ENCODE measurements at regions not wholly inside any gene's neighbourhood (a gene's known extent, or its start where the extent isn't known, plus 50 kb on each side); places are given as distances from the start of the nearest gene placed in this dataset.
"Not testable (repeated sequence)": the region's sequence is repeated elsewhere in the genome, so short reads cannot be mapped to it uniquely, and the experiment has no call there.

- DNase-seq = no peak
- Mint-ChIP-seq H3K36me3 (ENCODE audit: low read depth) (no peaks in the 10 kb centered on the region), H3K27ac (peak overlapping the region; percentile 37), H3K4me1 (peaks cover 44% of the 10 kb centered on the region), H3K27me3 (ENCODE audit: low read depth, poor library complexity) (peaks cover 3% of the 10 kb centered on the region), H3K4me3 (peak overlapping the region; percentile 21), H3K9me3 (no peaks in the 10 kb centered on the region)
- no peak for TF ChIP-seq CTCF (IDR thresholded peaks at IDR 0.05)
Measured at GRCh38 chr12:96121271-96121711, 72.9 kb upstream of the ELK3 start.

- DNase-seq; H3K4me3 Mint-ChIP-seq; H3K27me3 Mint-ChIP-seq (ENCODE audit: low read depth, poor library complexity); H3K9me3 Mint-ChIP-seq; H3K36me3 Mint-ChIP-seq (ENCODE audit: low read depth); H3K27ac Mint-ChIP-seq; H3K4me1 Mint-ChIP-seq: not testable (repeated sequence)
Measured at GRCh38 chr12:96128292-96128691, 65.9 kb upstream of the ELK3 start.

GRCh38 chr12:96130396-96131059 lies 63.6 kb upstream of the ELK3 start:
- Mint-ChIP-seq H3K36me3 (ENCODE audit: low read depth) (no peaks in the 10 kb centered on the region), H3K27ac (no peak overlapping the region), H3K9me3 (no peaks in the 10 kb centered on the region), H3K4me3 (no peak overlapping the region), H3K4me1 (no peaks in the 10 kb centered on the region), H3K27me3 (ENCODE audit: low read depth, poor library complexity) (peaks cover 3% of the 10 kb centered on the region)
- TF ChIP-seq CTCF (IDR thresholded peaks at IDR 0.05) = no peak
- no peak for DNase-seq

DNA sequence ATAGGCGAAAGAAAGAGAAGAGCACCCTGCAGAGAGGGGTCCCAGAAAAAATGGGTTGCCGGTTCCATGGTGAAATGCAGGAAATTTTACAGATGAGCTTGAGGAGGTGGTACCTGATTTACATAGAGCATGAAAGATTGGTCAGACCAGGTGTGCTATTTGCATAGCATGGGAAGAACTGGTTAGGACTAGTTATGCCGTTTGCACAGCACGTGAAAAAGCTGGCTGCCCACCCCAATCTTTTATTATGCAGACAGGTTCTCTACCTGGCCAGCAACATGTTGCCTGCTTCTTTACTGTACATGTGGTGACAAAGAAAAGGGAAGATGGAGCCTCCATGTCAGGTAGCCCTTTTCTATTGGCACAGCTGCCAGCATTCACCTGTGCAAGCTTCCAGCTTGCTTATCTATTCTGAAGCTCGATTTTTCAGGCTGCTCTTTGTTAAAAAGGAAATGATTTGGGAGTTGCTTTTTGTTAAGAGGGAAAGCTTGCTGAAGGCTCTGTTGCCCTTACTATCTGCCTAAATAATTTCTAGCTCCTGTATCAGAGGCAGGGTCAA lies 62.9 kb upstream of the ELK3 start:
- Mint-ChIP-seq H3K27me3 (ENCODE audit: low read depth, poor library complexity) (peaks cover 3% of the 10 kb centered on the region), H3K4me1 (peaks cover 1% of the 10 kb centered on the region), H3K9me3 (no peaks in the 10 kb centered on the region), H3K27ac (peak overlapping the region; percentile 11), H3K36me3 (ENCODE audit: low read depth) (no peaks in the 10 kb centered on the region), H3K4me3 (no peak overlapping the region)
- no peak for DNase-seq
- no peak for TF ChIP-seq CTCF (IDR thresholded peaks at IDR 0.05)

DNA sequence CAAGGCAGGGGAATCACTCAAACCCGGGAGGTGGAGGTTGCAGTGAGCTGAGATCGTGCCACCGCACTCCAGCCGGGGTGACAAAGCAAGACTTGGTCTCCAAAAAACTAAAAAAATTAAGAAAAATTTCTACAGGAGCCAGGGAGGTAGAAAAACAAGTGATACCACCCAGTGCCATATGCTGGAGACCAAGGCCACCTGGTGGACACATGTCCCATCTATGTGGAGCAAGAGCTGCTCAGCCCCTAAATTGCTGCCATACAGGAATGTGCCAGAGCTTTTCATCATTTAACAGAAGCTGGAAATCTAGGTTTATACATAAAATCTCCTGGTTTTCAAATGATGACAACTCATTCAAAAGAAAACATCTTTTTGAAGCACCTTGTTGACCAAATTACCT lies 61.4 kb upstream of the ELK3 start:
- H3K9me3 Mint-ChIP-seq = no peaks in the 10 kb centered on the region
- H3K4me1 Mint-ChIP-seq = peaks cover 4% of the 10 kb centered on the region
- DNase-seq = no peak
- H3K4me3 Mint-ChIP-seq = no peak overlapping the region
- TF ChIP-seq CTCF (IDR thresholded peaks at IDR 0.05) = peak; percentile 15
- H3K27ac Mint-ChIP-seq = no peak overlapping the region
- peaks cover 5% of the 10 kb centered on the region for H3K27me3 Mint-ChIP-seq (ENCODE audit: low read depth, poor library complexity)
- H3K36me3 Mint-ChIP-seq (ENCODE audit: low read depth) = no peaks in the 10 kb centered on the region

GRCh38 chr12:96134200-96134599 lies 60.0 kb upstream of the ELK3 start:
- Mint-ChIP-seq H3K4me3 (no peak overlapping the region), H3K9me3 (no peaks in the 10 kb centered on the region), H3K27me3 (ENCODE audit: low read depth, poor library complexity) (peaks cover 2% of the 10 kb centered on the region), H3K27ac (no peak overlapping the region), H3K36me3 (ENCODE audit: low read depth) (no peaks in the 10 kb centered on the region), H3K4me1 (peaks cover 4% of the 10 kb centered on the region)
- TF ChIP-seq CTCF (IDR thresholded peaks at IDR 0.05) = no peak
- no peak for DNase-seq
